Stimulated activated CD8-positive, alpha-beta memory T cell treated with anti-CD3 and anti-CD28 coated beads, Interleukin-12 subunit alpha, Interleukin-12 subunit beta, amount 100 ng/mL, for 1 hour (primary cell): ENCODE measurements at regions not wholly inside any gene's neighbourhood (a gene's known extent, or its start where the extent isn't known, plus 50 kb on each side); places are given as distances from the start of the nearest gene placed in this dataset.

Experiments used
- DNase-seq: peaks from one replicate; pipeline ENCODE4 v3.0.0-alpha.2; 2020; ENCODE audit warnings: low read depth

GRCh38 chr1:2865571-2866421 is 64.3 kb upstream of the TTC34 start:
- no peak for DNase-seq

- DNase-seq = no peak
Observed at GRCh38 chr1:2866422-2867086, 65.1 kb upstream of the TTC34 start.

- DNase-seq = no peak
Observed at GRCh38 chr1:2867087-2867425, 65.6 kb upstream of the TTC34 start.

GRCh38 chr1:2867861-2868260 is 66.4 kb upstream of the TTC34 start:
- DNase-seq = no peak

GRCh38 chr1:2868571-2869195 is 67.2 kb upstream of the TTC34 start:
- no peak for DNase-seq

GRCh38 chr1:2871246-2871815 is 69.8 kb upstream of the TTC34 start:
- no peak for DNase-seq

- DNase-seq = no peak
Observed at GRCh38 chr1:2874207-2874606, 72.7 kb upstream of the TTC34 start.

GRCh38 chr1:2874607-2875480 is 73.4 kb upstream of the TTC34 start:
- no peak for DNase-seq

- DNase-seq = no peak
Observed at GRCh38 chr1:2875707-2876561, 74.4 kb upstream of the TTC34 start.

- DNase-seq = no peak
Observed at GRCh38 chr1:2876846-2877245, 75.4 kb upstream of the TTC34 start.

GRCh38 chr1:2877391-2877790 is 75.9 kb upstream of the TTC34 start:
- DNase-seq = no peak

GRCh38 chr1:2878591-2878990 is 77.1 kb upstream of the TTC34 start:
- no peak for DNase-seq

- no peak for DNase-seq
Observed at GRCh38 chr1:2879026-2879425, 77.5 kb upstream of the TTC34 start.

GRCh38 chr1:2879591-2879990 is 78.1 kb upstream of the TTC34 start:
- DNase-seq = no peak

GRCh38 chr1:2880086-2880485 is 78.6 kb upstream of the TTC34 start:
- DNase-seq = no peak

GRCh38 chr1:2880812-2881295 is 79.4 kb upstream of the TTC34 start:
- DNase-seq = no peak

GRCh38 chr1:2881556-2881955 is 80.1 kb upstream of the TTC34 start:
- DNase-seq = no peak

- DNase-seq = no peak
Observed at GRCh38 chr1:2882966-2883696, 81.6 kb upstream of the TTC34 start.

- DNase-seq = no peak
Observed at GRCh38 chr1:2885001-2885400, 83.5 kb upstream of the TTC34 start.

GRCh38 chr1:2886631-2887030 is 85.1 kb upstream of the TTC34 start:
- no peak for DNase-seq
